Activated B cell treated with CpG ODN at 0.5 μM for 24 hours (primary cell): ENCODE measurements at regions not wholly inside any gene's neighbourhood (a gene's known extent, or its start where the extent isn't known, plus 50 kb on each side); places are given as distances from the start of the nearest gene placed in this dataset.

Experiments
- ATAC-seq: fragments of 200-7000 bp; cut with Tn5 transposase; one replicate; pipeline ENCODE4 v1.10.0; 2021; ENCODE audit warnings: low read depth, mild to moderate bottlenecking, moderate library complexity
- CTCF ChIA-PET: fragments of 350-600 bp; sonication (Branson Sonifier 250); formaldehyde crosslinking; loops from one replicate; lab custom pipeline; 2021; ENCODE audit warnings: antibody characterized with exemption; lab: Charles Lee
- POLR2A ChIA-PET: fragments of 350-600 bp; sonication (Branson Sonifier 250); formaldehyde crosslinking; loops from one replicate; lab custom pipeline; 2021; ENCODE audit warnings: antibody characterized with exemption; lab: Charles Lee
- DNase-seq: peaks from one replicate; pipeline ENCODE4 v3.0.0; 2022
- H3K27ac Mint-ChIP-seq: one replicate; pipeline ENCODE4 v1.8.0; 2020; ENCODE audit warnings: mixed read lengths
- H3K27me3 Mint-ChIP-seq: one replicate; pipeline ENCODE4 v1.8.0; 2021; ENCODE audit warnings: mixed read lengths
- H3K36me3 Mint-ChIP-seq: one replicate; pipeline ENCODE4 v1.8.0; 2021; ENCODE audit warnings: low read depth, mixed read lengths
- H3K4me1 Mint-ChIP-seq: one replicate; pipeline ENCODE4 v1.8.0; 2021; ENCODE audit warnings: mixed read lengths
- H3K4me3 Mint-ChIP-seq: one replicate; pipeline ENCODE4 v1.8.0; 2020; ENCODE audit warnings: mild to moderate bottlenecking, mixed read lengths
- H3K9me3 Mint-ChIP-seq: one replicate; pipeline ENCODE4 v1.8.0; 2020; ENCODE audit warnings: mixed read lengths
- CTCF ChIP-seq: fragments of 200-600 bp; IDR thresholded peaks from one replicate; pipeline ENCODE4 v1.8.0; 2022; ENCODE audit warnings: antibody characterized with exemption, mild to moderate bottlenecking
- intact Hi-C: fragments of 100-400 bp; cut with micrococcal nuclease; formaldehyde crosslinking; loops from one replicate; pipeline ENCODE4 v1.15.1; 2024

GRCh38 chr15:69891606-69892005 lies 206.1 kb downstream of the TLE3 start:
- TF ChIP-seq CTCF, result no peak
- Mint-ChIP-seq H3K4me3 (no peak overlapping the region), H3K36me3 (no peaks in the 10 kb centered on the region), H3K4me1 (peaks cover 3% of the 10 kb centered on the region), H3K9me3 (peaks cover 7% of the 10 kb centered on the region), H3K27ac (no peak overlapping the region), H3K27me3 (peaks cover 26% of the 10 kb centered on the region)
- ChIA-PET POLR2A (interaction anchor here (1.2 kb wide), 1 partner anchor 9 kb away, joined by 3 read pairs; no protein-coding TSS in a partner anchor), CTCF (no interaction called here)
- no peak for ATAC-seq
- intact Hi-C loops, result no loop called here
- no peak for DNase-seq

- H3K36me3 Mint-ChIP-seq, result no peaks in the 10 kb centered on the region
- peaks cover 3% of the 10 kb centered on the region for H3K4me1 Mint-ChIP-seq
- H3K9me3 Mint-ChIP-seq, result peaks cover 7% of the 10 kb centered on the region
- POLR2A ChIA-PET, result no interaction called here
- no peak for ATAC-seq
- H3K4me3 Mint-ChIP-seq, result no peak overlapping the region
- no peak overlapping the region for H3K27ac Mint-ChIP-seq
- CTCF ChIA-PET, result no interaction called here
- H3K27me3 Mint-ChIP-seq, result peaks cover 29% of the 10 kb centered on the region
- DNase-seq, result no peak
- TF ChIP-seq CTCF, result no peak
- intact Hi-C loops, result no loop called here
Measured at GRCh38 chr15:69892351-69892750, 205.4 kb downstream of the TLE3 start.

GRCh38 chr15:69893086-69893485 lies 204.6 kb downstream of the TLE3 start:
- CTCF ChIA-PET, result no interaction called here
- H3K4me1 Mint-ChIP-seq, result peaks cover 3% of the 10 kb centered on the region

GRCh38 chr15:69893863-69894262 lies 203.9 kb downstream of the TLE3 start:
- no peak for ATAC-seq
- DNase-seq, result no peak
- ChIA-PET POLR2A (interaction anchor here (0.6 kb wide), 1 partner anchor 98 kb away, joined by 4 read pairs; no protein-coding TSS in a partner anchor), CTCF (interaction anchor here (1.4 kb wide), 1 partner anchor 165 kb away, joined by 3 read pairs; no protein-coding TSS in a partner anchor)
- Mint-ChIP-seq H3K9me3 (peaks cover 7% of the 10 kb centered on the region), H3K27me3 (peaks cover 31% of the 10 kb centered on the region), H3K4me3 (no peak overlapping the region), H3K4me1 (peaks cover 3% of the 10 kb centered on the region), H3K27ac (no peak overlapping the region), H3K36me3 (no peaks in the 10 kb centered on the region)
- intact Hi-C loops, result no loop called here
- TF ChIP-seq CTCF, result no peak

More at GRCh38 chr15:69893086-69893485, 204.6 kb downstream of the TLE3 start:
- intact Hi-C loops, result no loop called here
- ATAC-seq (no peak), DNase-seq (no peak)
- TF ChIP-seq CTCF, result no peak
- Mint-ChIP-seq H3K36me3 (no peaks in the 10 kb centered on the region), H3K4me3 (no peak overlapping the region), H3K9me3 (peaks cover 7% of the 10 kb centered on the region), H3K27me3 (peaks cover 31% of the 10 kb centered on the region), H3K27ac (no peak overlapping the region)
- POLR2A ChIA-PET, result no interaction called here

- intact Hi-C loops, result no loop called here
- DNase-seq (no peak), ATAC-seq (no peak)
- Mint-ChIP-seq H3K36me3 (no peaks in the 10 kb centered on the region), H3K4me1 (peaks cover 3% of the 10 kb centered on the region), H3K27ac (no peak overlapping the region), H3K27me3 (peaks cover 31% of the 10 kb centered on the region), H3K9me3 (peaks cover 7% of the 10 kb centered on the region), H3K4me3 (no peak overlapping the region)
- CTCF ChIA-PET, result interaction anchor here (1.4 kb wide), 1 partner anchor 167 kb away, joined by 3 read pairs; no protein-coding TSS in a partner anchor
- POLR2A ChIA-PET, result no interaction called here
- TF ChIP-seq CTCF, result no peak
Measured at GRCh38 chr15:69895202-69895601, 202.5 kb downstream of the TLE3 start.
